ENCODE measurements at regions not wholly inside any gene's neighbourhood (a gene's known extent, or its start where the extent isn't known, plus 50 kb on each side); places are given as distances from the start of the nearest gene placed in this dataset.
A peak's percentile ranks its signal among the peaks of the same experiment; 100 is the strongest.
"Not testable (repeated sequence)": the region's sequence is repeated elsewhere in the genome, so short reads cannot be mapped to it uniquely, and the experiment has no call there.

- Histone ChIP-seq H3K27me3 (ENCODE audit: control insufficient read depth, insufficient read depth, low read length) (peaks cover 31% of the 10 kb centered on the region), H3K4me1 (ENCODE audit: control insufficient read depth, insufficient read depth, low read length) (peaks cover 14% of the 10 kb centered on the region), H3K4me2 (ENCODE audit: low read length) (no peak overlapping the region), H3K36me3 (ENCODE audit: insufficient read depth, low read length) (no peaks in the 10 kb centered on the region), H3K9me3 (replicated peaks; ENCODE audit: low read length) (no peaks in the 10 kb centered on the region), H3K4me3 (ENCODE audit: low read length) (no peak overlapping the region), H3K9ac (ENCODE audit: low read depth, low read length) (no peak overlapping the region)
Measured at GRCh38 chr11:119586181-119586580, 142.8 kb downstream of the NECTIN1 start.

- Histone ChIP-seq H3K36me3 (ENCODE audit: insufficient read depth, low read length) (no peaks in the 10 kb centered on the region), H3K27me3 (ENCODE audit: control insufficient read depth, insufficient read depth, low read length) (peaks cover 37% of the 10 kb centered on the region), H3K4me3 (ENCODE audit: low read length) (peak overlapping the region; percentile 72), H3K4me2 (ENCODE audit: low read length) (peak overlapping the region; percentile 99), H3K4me1 (ENCODE audit: control insufficient read depth, insufficient read depth, low read length) (peaks cover 14% of the 10 kb centered on the region), H3K9me3 (replicated peaks; ENCODE audit: low read length) (no peaks in the 10 kb centered on the region), H3K9ac (ENCODE audit: low read depth, low read length) (peak overlapping the region; percentile 65)
Measured at GRCh38 chr11:119585043-119585781, 143.8 kb downstream of the NECTIN1 start.

- H3K9ac ChIP-seq (ENCODE audit: low read depth, low read length) = peak overlapping the region; percentile 65
Measured at GRCh38 chr11:119584193-119585042, 144.6 kb downstream of the NECTIN1 start.

GRCh38 chr11:119583585-119583984, 145.4 kb downstream of the NECTIN1 start:
- no peak overlapping the region for H3K9ac ChIP-seq (ENCODE audit: low read depth, low read length)
- H3K9me3 ChIP-seq (replicated peaks; ENCODE audit: low read length) = no peaks in the 10 kb centered on the region
- H3K27me3 ChIP-seq (ENCODE audit: control insufficient read depth, insufficient read depth, low read length) = peaks cover 36% of the 10 kb centered on the region

More at GRCh38 chr11:119584193-119585042, 144.6 kb downstream of the NECTIN1 start:
- Histone ChIP-seq H3K36me3 (ENCODE audit: insufficient read depth, low read length) (no peaks in the 10 kb centered on the region), H3K4me1 (ENCODE audit: control insufficient read depth, insufficient read depth, low read length) (peaks cover 14% of the 10 kb centered on the region), H3K4me2 (ENCODE audit: low read length) (peak overlapping the region; percentile 99), H3K9me3 (replicated peaks; ENCODE audit: low read length) (no peaks in the 10 kb centered on the region), H3K27me3 (ENCODE audit: control insufficient read depth, insufficient read depth, low read length) (peaks cover 37% of the 10 kb centered on the region), H3K4me3 (ENCODE audit: low read length) (peak overlapping the region; percentile 72)

DNA sequence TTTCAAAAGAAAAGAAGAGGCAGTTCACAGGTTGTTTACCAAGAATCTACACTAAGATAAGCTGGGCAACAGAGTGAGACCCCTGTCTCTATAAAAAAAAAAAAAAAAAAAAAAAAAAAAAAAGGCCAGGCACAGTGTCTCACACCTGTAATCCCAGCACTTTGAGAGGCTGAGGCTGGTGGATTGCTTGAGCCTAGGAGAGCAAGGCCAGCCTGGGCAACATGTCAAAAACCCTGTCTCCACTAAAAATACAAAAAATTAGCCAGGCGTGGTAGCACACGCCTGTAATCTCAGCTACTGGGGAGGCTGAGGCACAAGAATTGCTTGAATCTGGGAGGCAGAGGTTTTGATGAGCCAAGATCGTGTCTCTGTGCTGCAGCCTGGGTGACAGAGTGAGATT, 147.6 kb downstream of the NECTIN1 start:
- H3K9ac ChIP-seq (ENCODE audit: low read depth, low read length); H3K9me3 ChIP-seq (replicated peaks; ENCODE audit: low read length); H3K4me2 ChIP-seq (ENCODE audit: low read length); H3K36me3 ChIP-seq (ENCODE audit: insufficient read depth, low read length); H3K4me3 ChIP-seq (ENCODE audit: low read length): not testable (repeated sequence)
- H3K27me3 ChIP-seq (ENCODE audit: control insufficient read depth, insufficient read depth, low read length) = peaks cover 49% of the 10 kb centered on the region
- H3K4me1 ChIP-seq (ENCODE audit: control insufficient read depth, insufficient read depth, low read length) = peaks cover 14% of the 10 kb centered on the region

More at GRCh38 chr11:119583585-119583984, 145.4 kb downstream of the NECTIN1 start:
- Histone ChIP-seq H3K4me1 (ENCODE audit: control insufficient read depth, insufficient read depth, low read length) (peaks cover 14% of the 10 kb centered on the region), H3K36me3 (ENCODE audit: insufficient read depth, low read length) (no peaks in the 10 kb centered on the region), H3K4me3 (ENCODE audit: low read length) (no peak overlapping the region), H3K4me2 (ENCODE audit: low read length) (no peak overlapping the region)

DNA sequence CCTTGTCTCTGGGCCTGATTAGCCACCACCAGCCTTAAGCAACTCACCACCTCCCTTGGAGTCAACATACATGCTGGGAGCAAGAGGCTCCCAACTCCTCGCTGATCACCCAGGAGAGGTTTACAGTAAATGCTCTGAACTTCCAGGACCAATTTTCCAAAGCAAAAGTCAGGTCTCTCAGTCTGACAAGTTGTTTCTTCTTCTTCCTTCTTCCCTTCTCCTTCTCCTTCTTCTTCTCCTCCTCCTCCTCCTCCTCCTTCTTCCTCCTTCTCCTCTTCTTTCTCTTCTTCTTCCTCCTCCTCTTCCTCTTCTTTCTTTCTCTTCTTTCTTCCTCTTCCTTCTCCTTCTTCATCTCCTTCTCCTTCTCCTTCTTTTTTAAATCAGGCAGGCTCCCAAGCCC, 148.2 kb downstream of the NECTIN1 start:
- no peak overlapping the region for H3K4me2 ChIP-seq (ENCODE audit: low read length)
- no peaks in the 10 kb centered on the region for H3K36me3 ChIP-seq (ENCODE audit: insufficient read depth, low read length)
- H3K4me3 ChIP-seq (ENCODE audit: low read length) = no peak overlapping the region
- H3K9ac ChIP-seq (ENCODE audit: low read depth, low read length) = no peak overlapping the region
- peaks cover 14% of the 10 kb centered on the region for H3K4me1 ChIP-seq (ENCODE audit: control insufficient read depth, insufficient read depth, low read length)
- peaks cover 48% of the 10 kb centered on the region for H3K27me3 ChIP-seq (ENCODE audit: control insufficient read depth, insufficient read depth, low read length)
- H3K9me3 ChIP-seq (replicated peaks; ENCODE audit: low read length) = no peaks in the 10 kb centered on the region

GRCh38 chr11:119580081-119580480, 148.9 kb downstream of the NECTIN1 start:
- no peak overlapping the region for H3K4me3 ChIP-seq (ENCODE audit: low read length)
- peaks cover 12% of the 10 kb centered on the region for H3K4me1 ChIP-seq (ENCODE audit: control insufficient read depth, insufficient read depth, low read length)
- H3K36me3 ChIP-seq (ENCODE audit: insufficient read depth, low read length) = no peaks in the 10 kb centered on the region
- no peak overlapping the region for H3K9ac ChIP-seq (ENCODE audit: low read depth, low read length)
- no peaks in the 10 kb centered on the region for H3K9me3 ChIP-seq (replicated peaks; ENCODE audit: low read length)
- H3K27me3 ChIP-seq (ENCODE audit: control insufficient read depth, insufficient read depth, low read length) = peaks cover 48% of the 10 kb centered on the region
- no peak overlapping the region for H3K4me2 ChIP-seq (ENCODE audit: low read length)

- Histone ChIP-seq H3K4me3 (ENCODE audit: low read length) (no peak overlapping the region), H3K4me1 (ENCODE audit: control insufficient read depth, insufficient read depth, low read length) (no peaks in the 10 kb centered on the region), H3K4me2 (ENCODE audit: low read length) (no peak overlapping the region), H3K27me3 (ENCODE audit: control insufficient read depth, insufficient read depth, low read length) (peaks cover 49% of the 10 kb centered on the region), H3K9ac (ENCODE audit: low read depth, low read length) (no peak overlapping the region), H3K36me3 (ENCODE audit: insufficient read depth, low read length) (no peaks in the 10 kb centered on the region), H3K9me3 (replicated peaks; ENCODE audit: low read length) (no peaks in the 10 kb centered on the region)
Measured at GRCh38 chr11:119578521-119579191, 150.3 kb downstream of the NECTIN1 start.

DNA sequence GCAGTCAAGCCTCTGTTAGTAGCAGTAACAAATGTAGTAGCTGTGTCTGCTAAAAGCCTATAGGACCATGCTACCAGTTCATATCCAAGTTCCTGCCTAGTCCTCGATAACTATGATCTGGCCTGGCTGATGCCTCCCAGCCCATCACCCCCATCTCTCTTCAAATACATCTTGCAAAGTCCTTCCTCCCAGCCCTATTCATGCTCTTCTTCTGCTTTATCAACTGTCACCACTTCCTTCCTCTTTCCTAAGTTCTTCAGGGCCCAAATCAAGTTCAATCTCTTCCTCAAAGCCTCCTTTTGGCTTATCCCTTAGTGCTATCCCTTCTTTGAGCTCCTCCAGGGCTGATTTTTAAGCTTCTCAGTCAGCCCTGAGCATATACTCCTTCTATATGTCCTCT, 150.9 kb upstream of the THY1 start:
- Histone ChIP-seq H3K4me1 (ENCODE audit: control insufficient read depth, insufficient read depth, low read length) (no peaks in the 10 kb centered on the region), H3K4me2 (ENCODE audit: low read length) (no peak overlapping the region), H3K27me3 (ENCODE audit: control insufficient read depth, insufficient read depth, low read length) (peaks cover 49% of the 10 kb centered on the region), H3K9ac (ENCODE audit: low read depth, low read length) (no peak overlapping the region), H3K9me3 (replicated peaks; ENCODE audit: low read length) (no peaks in the 10 kb centered on the region), H3K4me3 (ENCODE audit: low read length) (no peak overlapping the region), H3K36me3 (ENCODE audit: insufficient read depth, low read length) (no peaks in the 10 kb centered on the region)

GRCh38 chr11:119572481-119573424, 149.8 kb upstream of the THY1 start:
- Histone ChIP-seq H3K36me3 (ENCODE audit: insufficient read depth, low read length) (no peaks in the 10 kb centered on the region), H3K9me3 (replicated peaks; ENCODE audit: low read length) (no peaks in the 10 kb centered on the region), H3K4me3 (ENCODE audit: low read length) (no peak overlapping the region), H3K4me1 (ENCODE audit: control insufficient read depth, insufficient read depth, low read length) (peaks cover 11% of the 10 kb centered on the region), H3K9ac (ENCODE audit: low read depth, low read length) (no peak overlapping the region), H3K4me2 (ENCODE audit: low read length) (no peak overlapping the region), H3K27me3 (ENCODE audit: control insufficient read depth, insufficient read depth, low read length) (peaks cover 44% of the 10 kb centered on the region)

Measured in skeletal muscle satellite cell (primary cell).